CD1c-positive myeloid dendritic cell (primary cell): ENCODE measurements at regions not wholly inside any gene's neighbourhood (a gene's known extent, or its start where the extent isn't known, plus 50 kb on each side); places are given as distances from the start of the nearest gene placed in this dataset.

Experiments
- DNase-seq: peaks from one replicate; pipeline ENCODE4 v3.0.0-alpha.2; 2016; ENCODE audit errors: extremely low spot score

DNA sequence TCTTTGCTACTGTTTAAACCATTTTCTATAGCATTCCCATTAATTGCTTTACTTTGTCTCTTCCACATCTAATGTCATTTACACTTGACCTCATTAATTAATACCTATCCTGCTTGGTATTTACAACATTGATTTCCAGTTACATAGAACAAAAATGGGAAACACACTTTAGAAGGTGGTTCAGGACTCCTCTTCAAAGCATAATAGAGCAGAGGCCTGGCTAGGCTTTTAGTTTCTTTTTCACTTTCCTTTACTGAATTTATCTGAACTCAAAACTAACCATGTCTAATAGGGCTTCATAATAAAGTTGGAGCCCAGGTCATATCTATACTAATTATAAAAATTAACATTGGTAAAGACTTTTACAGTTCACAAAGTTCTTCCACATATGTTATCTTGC is 648.0 kb upstream of the KIRREL3 start:
- DNase-seq = no peak

DNA sequence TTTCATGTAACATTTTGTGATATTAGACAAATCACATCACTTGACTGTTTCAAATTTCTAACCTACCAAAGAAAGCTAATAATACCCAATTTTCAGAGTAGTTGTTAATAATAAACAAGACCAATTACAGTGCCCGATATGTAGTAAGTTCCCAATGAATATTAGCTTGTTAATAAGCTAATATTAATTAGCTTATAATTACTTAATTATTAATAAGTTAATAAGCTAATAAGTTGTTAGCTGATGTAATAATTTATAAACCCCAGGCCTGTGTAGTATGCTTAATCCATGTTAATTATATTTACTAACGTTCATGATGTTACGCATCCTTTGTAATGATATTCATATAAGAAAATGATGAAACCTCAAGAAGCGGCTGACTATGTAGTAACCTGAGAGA is 643.8 kb upstream of the KIRREL3 start:
- no peak for DNase-seq

DNA sequence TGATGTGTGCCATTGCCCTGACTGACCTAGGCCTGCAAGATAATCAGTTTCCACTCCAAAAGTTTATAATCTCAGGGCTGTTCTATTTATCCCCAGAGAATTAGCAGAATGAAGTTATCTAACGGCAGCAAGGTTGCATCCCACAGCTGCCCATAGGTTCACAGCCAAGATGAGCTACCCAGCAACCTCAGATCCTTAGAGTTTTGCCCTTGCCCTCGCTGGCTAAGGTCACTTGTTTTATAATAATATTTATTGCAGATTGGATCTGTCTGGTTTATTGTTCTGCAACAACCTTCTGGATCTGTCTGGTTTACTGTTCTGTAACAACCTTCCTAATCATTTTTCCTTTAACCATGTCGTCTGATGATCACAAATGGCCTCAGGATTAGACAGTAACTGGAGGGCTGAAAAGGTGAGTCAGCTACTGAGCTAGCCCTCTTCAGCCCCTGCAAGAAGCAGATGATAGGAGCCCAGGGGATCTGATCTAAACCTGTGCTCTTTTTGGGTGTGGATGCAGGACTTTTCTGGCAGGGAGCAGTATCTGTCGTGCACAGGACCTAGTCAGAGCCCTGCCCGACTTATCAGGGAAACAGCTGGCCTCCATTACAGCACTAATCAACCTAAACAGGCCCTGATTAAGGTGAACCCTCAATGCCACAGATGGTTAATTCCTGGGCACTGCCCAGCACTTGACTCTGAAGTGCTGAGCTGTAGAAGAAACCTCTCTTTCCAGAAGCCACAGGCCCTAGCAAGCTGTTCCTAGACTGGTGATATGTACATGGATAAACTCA is 642.9 kb upstream of the KIRREL3 start:
- no peak for DNase-seq

DNA sequence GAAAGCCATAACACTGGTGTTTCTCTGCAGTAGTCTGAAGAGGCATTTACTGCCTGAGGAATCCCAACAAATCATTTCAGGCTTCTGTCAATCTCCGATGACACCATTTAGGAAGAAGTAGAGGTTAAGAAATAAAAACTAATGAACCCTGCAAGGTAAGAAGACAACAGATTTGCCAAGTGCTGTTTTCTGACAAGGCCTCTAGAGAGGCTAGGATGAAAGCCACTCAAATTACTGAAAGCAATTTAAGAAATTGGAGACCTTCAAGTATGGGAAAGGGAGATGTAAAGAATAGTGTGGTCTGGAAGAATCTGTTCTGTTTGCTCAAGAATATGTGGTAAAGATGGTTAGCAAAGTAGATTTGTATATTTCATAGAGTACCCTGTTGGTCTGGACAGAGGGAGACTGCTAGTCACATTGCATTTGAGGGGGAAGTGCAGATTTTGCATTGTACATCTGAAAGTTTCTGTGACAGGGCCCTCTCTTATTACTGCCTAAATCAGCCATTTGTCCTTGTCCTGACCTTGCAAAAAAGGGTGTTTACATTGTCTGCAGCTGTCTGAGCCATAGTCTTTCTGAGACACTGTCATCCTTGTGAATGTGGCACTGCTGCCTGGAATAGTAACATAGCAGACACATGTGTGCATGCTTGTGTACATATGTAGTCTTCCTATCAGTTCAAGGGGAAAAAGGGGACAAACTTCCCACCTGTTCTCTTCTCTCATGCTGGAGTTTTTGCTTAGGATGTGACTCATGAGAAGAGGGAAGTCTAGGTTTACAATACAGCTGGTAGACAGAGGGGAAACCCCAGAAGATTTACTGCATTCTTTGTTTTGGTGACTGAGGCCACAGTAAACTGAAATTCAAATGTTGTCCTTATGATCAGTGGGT is 640.2 kb upstream of the KIRREL3 start:
- no peak for DNase-seq

DNA sequence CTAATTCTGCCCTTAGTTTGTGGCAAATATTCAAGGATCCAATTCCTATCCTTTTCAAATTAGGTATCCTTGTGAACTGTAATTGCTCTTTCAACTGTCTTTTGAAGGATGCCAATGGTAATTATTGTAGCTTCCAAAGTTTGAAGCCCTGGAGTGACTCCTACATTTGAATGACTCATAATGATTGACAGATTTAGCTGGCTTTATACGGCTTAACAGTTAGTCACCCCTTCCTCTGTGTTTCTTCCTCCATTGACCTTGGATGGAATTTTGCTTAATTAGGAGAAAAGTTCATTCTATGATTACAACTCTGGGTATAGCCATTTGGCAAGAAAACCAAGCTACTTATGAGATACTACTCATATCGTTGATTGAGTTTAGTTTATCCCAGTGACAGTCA is 639.3 kb upstream of the KIRREL3 start:
- no peak for DNase-seq

DNA sequence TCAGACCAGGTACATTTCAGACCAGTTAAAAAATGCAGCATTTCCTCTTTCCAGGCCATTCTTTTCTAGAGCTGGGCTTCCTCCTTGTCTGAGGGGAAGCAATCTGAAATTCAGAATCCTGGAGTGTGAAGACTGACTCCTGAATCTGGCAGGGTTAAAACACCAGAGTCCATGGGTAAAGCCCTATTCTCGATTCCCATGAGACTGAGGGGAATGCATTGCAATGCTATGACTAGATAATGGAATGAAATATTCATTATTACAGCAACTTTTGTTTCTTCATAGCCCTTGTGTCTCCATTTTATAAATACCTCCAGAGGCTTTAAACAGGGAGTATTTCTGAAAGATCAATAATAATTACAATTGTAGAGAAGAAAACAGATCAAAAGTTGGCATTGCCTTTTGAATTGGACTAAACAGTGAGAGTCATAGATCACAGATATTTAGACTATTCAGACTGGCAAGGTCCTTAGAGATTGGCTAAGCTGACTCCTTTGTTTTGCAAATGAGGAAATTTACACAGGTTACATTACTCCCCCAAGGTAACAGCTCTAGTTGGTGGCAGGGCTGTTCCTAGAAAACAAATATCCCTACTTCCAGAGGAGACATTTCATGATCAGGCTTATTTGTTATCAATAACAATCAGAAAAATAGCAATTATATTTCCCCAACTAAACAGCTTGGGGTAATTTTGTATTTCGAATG is 632.6 kb upstream of the KIRREL3 start:
- DNase-seq = no peak

DNA sequence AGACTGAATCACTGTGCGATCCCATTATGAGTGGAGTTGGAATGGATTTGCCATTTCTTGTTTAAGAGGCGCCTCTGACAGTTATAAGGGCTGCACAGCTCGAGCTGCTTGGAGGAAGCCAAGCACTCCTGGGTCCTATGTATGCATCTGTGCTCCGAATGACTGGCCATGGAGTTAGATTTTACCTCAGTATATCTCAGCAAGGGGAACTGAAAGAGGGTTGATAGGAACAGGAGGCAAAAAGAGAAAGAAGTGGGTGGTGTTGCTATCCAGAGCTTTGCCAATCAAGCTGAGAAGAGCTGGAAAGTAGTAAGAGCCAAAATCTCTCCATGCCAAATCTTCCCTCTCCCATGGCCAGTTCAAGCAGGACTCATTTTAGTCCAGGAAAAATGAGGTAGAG is 632.0 kb upstream of the KIRREL3 start:
- no peak for DNase-seq

DNA sequence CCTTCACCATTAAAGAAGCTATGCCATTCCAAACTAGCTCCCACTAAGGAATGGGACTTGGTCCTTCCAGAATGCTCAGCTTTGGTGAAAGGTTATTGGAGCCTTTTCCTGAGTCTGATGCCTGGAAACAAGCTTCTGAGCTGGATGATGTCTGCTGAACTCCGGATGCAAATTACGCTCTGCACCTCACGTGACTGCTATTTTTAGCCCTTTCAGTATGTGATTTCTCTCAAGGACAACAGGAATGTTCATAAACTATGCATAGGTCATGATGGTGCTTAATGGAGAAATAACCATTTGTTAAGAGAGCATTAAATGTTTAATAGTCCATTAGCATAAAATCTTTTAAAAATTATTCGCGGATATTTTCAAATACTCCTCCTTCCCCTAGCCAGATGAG is 631.4 kb upstream of the KIRREL3 start:
- no peak for DNase-seq

DNA sequence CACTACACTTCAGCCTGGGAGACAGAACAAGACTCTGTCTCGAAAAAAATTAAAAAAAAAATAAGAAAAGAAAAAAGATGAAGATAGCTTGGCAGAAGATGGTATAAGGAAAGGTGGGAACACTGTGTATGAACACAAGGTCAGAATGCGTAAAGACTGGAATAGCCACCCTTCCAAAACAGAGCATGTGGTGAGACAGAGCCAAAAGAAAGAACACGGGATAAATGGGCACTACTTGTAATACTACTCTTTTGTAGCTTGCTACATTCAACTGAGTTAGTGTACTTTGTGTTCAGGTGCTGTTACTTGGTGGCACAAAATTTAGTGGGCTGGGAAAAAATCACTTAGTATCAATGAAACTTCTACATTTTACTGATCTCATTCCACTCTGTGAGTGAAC is 628.6 kb upstream of the KIRREL3 start:
- no peak for DNase-seq

DNA sequence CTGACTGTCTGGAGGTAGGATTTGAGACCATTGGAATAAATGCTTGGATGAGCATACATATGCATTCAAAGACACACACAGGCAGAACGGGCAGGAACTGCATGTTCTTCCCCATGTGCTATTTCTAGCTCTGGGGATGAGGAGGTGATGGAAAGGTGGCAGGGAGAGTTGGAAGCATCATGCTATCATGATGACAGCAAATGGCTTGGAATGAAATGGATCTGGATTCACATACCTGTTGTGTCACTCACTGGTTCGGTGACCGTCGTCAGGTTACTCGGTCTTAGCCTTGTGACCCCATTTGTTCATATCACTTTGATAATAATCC is 627.9 kb upstream of the KIRREL3 start:
- DNase-seq = no peak

DNA sequence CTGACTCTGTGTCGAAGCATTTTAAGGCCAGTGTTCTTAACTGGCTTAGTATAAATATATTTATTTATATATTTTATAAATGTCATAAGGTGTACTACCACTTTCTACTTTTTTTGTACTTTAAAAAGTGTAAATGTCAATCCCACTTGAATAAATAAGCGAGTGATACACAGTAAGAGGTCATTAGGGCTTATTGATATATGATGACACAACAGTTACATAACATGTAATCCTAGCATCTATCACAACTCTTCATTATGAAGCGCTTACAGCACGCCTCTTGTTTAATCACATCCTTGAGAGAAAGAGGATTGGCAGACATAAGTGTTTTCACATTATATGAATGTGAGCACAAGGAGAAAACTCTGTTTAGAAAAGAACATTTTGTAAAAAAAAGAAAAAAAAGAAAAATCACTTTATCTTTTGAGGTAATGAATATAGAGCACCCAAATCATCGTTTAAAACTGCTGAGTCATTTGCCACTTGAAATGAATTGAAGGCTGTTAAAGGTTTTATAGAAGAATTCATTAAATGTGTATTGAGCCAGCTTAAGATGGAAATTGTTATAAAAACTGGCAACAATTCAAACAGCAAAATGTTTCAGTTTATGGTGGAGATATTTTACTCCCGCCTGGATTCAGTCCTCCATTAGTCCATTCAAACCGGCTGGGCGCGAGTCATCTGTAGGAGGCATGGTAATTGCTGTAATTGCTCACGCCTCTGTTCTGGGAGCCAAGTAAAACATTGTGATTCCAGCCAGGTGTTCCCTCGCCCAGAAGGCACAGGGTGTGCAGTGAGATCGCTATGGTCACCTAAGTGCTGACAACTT is 627.3 kb upstream of the KIRREL3 start:
- DNase-seq = no peak

DNA sequence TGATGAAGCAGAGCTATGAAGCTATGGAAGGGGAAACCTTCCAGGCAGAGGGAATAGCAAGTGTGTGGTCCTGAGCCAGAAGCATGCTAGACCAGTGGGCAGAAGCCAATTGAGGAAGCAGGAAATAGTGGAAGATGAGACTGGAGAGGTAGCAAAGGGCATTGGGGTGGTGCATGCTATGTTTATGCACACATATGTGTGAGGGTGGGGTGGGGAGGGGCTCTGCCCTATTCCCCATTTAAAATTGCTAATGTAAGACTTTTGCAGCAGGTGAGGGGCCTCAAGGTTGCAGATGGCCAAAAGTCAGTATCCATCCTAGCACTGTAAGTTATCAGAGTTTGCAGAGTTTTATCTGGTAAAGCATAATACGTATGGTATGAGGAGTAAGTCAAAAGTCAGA is 626.6 kb upstream of the KIRREL3 start:
- no peak for DNase-seq

DNA sequence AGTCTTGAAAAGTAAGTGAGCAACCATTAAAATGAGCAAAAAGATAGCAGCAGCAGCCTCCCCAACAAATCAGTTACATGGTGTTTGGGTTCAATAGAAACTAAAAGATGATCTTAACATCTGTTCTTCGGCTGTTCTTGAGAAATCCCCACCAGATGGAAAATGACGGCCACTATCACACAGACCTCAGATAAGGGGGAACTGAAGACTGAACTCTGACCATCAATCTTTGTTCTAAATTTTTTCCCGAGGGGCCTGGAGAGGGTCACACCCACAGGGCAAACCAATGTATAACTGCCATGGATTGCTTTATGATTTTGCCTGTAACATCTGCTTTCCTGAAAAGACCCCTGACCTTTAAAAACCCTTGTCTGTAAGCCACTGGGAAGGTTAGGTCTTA is 624.8 kb upstream of the KIRREL3 start:
- DNase-seq = no peak

DNA sequence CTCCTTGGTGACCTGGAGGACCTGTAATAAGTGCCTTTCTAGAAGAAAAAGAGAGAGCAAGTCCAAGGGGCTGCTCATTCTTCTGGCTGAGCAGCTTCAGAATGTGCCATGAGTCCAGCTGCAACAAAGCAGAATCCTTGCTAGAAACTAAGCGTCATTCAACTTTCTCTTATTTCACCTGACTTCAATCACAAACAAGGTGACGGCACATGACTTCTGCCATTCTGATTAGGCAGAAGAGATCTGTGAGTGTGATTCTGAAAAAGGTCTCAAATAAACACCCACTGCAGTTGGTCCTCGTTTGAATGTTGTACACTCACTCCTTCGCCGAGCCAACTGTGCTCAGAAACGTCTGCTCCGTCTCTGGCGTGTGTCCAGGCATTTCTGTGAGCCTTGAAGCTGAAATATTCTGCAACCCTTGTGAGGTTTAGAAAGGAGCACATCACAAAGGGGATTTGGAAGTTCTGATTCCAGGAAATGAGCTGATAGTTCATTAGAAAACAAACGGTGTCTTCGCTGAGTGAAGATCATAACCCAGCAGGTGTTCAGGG is 623.8 kb upstream of the KIRREL3 start:
- no peak for DNase-seq

DNA sequence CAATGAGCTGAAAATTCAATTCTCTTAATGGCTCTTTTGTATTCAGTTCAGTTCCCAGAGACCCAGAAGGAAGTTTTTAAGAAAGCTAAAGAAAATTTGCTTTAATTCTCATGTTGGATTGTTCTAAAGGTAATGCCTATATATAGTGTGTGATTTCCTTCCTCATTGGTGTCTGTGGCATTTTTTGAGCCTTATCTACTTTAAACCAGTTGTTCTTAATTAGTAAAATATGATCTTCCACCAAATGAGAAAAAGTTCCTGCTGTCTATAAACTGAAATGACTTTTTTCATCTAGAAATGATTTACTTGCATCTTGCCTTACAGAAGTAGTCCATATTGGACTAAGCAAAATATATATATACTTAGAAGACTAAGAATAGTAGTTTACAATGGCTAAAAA is 622.1 kb upstream of the KIRREL3 start:
- no peak for DNase-seq

DNA sequence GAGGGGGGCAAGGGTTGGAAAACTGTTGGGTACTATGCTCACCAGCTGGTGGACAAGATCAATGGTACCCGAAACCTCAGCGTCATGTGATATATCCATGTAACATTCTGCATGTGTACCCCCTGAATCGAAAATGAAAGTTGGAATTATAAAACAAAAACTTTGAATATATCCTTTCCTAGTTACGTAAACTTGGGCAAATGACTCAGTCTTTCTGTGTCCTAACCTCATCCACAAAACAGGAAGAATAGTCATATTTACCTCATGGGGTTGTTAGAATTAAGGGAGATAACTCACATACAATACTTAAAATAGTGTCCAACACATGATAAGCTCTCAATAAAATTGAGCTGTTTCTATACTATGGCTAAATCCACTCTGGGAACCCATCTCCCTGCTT is 620.1 kb upstream of the KIRREL3 start:
- DNase-seq = no peak

DNA sequence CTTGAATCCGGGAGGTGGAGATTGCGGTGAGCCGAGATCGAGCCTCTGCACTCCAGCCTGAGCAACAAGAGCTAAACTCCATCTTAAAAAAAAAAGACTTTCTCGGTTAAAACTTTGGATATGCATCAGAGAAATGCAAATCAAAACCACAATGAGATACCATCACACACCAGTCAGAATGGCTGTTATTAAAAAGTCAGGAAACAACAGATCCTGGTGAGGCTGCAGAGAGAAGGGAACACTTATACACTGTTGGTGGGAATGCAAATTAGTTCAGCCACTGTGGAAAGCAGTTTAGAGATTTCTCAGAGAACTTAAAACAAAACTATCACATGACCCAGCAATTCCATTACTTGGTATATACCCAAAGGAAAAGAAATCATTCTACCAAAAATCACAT is 619.4 kb upstream of the KIRREL3 start:
- no peak for DNase-seq

DNA sequence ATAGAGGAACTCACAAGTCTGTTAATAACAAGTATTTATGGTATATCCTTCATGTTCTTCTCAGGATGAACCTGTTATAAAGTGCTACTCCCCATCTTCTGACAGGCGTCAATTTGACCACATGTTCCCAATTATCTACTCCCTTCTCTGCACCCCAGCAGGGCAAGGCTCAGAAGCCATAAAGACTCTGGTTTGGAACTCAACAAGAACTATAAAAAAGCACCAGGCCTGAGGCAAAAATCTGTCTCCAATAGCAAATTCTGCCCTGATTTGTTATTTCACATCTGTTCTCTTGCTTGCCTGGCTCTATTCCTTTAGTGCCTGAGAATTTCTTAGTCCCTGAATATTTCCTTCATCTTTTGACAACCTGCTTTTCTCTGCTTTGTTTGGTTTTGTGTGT is 618.2 kb upstream of the KIRREL3 start:
- no peak for DNase-seq

DNA sequence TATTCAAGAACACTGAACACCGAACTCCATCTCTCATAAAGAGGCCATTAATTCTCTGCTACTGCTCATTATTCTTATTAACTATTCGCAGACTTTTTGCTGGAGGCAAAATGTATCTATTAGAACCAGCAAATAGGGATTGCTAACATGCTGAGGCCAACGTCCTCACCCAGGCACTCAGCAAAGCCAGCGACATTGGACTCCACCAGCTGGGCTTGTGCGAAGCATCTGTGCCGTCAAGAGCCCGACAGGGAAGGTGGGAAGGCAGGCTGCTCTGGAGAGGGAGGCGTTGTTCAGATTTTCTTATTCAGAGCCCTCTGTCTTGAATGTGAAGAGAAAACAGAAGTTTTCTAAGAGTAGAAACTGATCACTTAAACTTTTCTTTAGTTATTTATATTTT is 615.6 kb upstream of the KIRREL3 start:
- DNase-seq = no peak

DNA sequence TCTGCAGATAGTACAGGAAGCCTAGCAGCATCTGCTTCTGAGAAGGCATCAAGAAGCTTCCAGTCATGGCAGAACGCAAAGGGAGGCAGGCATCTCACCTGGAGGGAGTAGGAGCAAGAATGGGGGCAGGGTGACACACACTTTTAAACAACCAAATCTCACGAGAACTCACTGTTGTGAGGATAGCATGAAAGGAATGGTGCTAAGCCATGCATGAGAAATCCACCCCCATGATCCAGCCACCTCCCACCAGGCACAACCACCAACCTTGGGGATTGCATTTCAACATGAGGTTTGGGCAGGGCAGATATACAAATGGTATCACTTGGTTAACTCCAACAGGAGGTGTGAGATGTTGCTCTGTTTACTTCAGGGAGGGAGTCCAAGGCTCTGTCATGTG is 612.0 kb upstream of the KIRREL3 start:
- no peak for DNase-seq

DNA sequence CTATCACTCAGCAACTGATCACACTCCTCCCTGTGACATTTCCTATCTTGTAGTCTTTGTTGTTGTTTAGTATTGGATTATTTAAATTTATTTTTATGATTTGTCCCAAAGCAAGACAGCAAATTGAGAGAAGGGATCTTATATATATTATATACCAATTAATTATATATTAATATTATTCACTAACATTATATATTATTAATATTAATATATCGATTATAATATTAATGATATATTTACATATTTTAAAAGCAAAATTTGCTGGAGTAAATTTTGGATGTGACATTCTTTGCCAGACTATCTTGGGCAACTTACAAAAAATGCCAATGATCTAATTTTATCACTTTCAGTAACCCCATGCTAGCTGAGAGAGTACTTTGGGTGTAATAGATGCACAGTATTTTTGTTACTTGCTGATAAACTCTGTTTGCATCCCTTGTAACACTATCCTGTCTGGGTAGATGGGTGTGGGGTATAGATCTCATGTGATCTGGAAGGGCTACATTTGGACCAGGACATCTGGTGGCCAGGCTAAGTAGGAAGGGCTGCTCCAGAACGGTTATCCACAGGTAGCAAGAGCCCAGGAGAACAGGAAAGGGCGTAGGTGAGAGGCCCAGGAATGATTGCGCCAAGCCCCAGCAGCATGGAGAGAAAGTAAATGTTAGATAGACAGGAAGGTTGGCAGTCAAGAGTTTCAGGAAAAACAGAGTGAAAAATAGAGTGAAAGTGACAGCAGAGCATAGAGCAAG is 608.6 kb upstream of the KIRREL3 start:
- DNase-seq = no peak
